Anterior cingulate cortex (tissue), 58 donors: ENCODE measurements at regions not wholly inside any gene's neighbourhood (a gene's known extent, or its start where the extent isn't known, plus 50 kb on each side); places are given as distances from the start of the nearest gene placed in this dataset.

Experiments
- DNase-seq, 58 donors: peaks; one replicate each; lab custom pipeline; 2025; lab: John Stamatoyannopoulos, UW

DNA sequence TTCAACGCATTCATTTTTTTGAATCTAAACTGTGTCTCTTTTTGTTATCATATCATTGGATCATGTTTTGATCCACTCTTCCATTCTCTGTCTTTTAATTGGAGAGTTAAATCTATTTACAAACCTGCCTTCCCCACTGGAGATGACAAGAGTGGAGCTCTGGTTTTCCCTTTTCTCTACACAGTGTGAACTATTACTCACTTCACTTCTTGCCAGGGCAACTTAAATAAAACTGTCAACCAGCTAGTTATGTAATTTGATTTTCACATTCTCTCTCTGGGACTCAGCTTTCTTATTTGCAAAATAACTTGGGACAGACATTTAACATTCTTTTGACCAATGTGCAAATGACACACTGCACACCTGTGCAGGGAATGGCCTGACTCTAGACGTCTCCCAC is 230.8 kb upstream of the CST7 start:
- DNase-seq = no peak

DNA sequence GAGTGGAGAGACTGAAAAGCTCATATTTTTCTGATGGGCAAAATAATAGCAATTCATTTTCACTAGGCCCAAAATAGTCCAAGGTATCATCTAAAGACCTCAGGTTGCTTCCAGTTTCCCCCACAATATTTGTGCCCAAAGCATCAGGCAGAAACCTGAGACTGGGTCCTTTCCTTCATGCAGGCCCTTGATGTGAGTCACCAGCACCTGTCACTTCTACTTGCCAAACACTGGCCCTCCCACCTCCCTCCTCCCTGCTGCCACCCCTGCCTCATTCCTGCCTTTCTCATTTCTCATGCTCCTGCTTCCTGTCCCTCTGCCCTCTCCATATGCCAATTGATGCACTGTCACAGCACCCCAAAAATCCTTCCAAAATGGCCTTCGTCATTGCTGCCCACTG is 230.4 kb upstream of the CST7 start:
- no peak for DNase-seq

DNA sequence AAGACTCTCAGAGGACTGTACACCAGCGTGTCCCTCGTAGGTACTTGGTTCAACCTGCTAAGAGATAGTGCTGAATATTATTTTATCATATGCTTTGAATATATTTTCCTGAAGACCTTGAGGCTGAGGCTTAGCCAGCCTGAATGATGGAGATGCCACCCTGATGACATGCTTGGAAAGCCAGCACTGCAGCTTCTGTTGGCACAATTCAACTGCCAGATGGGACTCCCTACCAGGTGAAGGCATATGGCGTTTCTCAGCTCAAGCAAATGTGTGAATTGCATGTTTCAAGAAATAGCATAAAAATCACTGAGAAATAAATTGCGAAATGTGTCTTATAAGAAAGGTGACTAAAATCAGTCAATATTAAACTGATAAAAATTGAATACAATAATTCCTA is 228.1 kb upstream of the CST7 start:
- peak in 4 of 58 donors; percentile 8 to 14 (median 12) for DNase-seq

DNA sequence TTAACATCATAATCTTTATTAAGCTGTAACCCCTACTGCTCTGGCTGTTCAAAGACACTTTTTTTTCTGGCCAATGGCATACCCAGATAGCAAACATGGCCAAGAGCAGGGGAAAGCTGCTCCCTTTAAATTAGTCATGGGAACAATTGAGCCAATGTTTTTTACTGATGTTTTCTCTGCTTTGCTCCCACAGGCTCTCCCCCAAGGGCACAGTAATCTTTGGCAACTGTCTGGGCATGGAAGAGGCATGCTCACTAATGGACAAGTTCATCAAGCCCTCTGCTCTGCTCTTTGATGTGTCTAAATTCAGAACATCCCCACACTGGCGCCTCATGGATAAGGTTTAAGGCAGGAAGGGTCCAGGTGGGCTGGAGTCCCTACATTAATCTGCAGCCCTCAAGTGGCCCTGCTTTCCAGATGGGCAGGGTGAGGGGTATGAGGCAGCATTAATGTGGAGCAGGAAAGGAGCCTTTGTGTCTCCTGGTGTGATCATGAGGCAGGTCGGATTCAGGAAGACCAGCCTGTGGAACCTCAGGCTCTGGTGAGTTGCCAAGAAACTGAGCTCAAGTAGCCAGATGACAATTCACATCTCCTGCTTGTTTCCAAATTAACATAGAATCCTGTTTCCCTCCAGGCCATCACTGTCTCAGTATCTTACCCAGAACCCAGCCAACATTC is 227.0 kb upstream of the CST7 start:
- DNase-seq = no peak

DNA sequence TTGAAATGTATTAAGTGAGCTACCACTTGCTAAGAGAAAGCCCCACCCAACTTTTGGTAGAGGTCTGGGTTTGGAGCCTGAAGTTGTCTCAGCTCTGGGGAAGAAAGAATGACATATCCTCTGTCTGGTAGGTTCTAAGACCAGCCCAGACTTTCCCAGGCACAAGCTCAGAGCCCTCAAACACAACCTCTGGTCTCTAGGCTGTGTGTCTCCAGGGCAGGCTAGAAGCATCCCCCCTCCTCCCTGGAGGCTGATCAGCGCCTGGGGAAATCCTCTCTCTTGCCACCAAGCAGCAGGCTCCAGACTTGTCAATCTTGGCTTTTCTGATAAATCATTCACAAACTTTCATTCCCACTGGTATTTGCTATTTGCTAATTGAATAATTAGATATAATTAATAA is 226.5 kb upstream of the CST7 start:
- no peak for DNase-seq

DNA sequence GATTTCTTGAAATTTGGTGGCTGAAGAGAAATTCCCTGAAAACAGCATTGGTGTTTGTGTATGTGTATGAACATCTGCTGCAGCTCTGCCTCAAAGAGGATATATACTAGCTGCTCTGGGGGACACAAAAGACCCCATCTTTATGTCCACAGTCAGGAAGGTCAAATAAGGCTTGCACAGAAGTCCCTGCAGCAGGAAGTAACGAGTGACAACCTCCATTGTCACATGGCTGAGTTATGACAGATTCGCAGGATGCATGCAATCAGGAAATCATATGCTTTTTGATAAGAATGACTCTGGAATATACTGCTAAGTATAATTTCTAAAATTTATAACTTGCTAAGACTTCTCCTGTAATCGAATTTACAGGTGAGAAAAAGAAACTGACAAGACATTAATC is 225.9 kb upstream of the CST7 start:
- no peak for DNase-seq

DNA sequence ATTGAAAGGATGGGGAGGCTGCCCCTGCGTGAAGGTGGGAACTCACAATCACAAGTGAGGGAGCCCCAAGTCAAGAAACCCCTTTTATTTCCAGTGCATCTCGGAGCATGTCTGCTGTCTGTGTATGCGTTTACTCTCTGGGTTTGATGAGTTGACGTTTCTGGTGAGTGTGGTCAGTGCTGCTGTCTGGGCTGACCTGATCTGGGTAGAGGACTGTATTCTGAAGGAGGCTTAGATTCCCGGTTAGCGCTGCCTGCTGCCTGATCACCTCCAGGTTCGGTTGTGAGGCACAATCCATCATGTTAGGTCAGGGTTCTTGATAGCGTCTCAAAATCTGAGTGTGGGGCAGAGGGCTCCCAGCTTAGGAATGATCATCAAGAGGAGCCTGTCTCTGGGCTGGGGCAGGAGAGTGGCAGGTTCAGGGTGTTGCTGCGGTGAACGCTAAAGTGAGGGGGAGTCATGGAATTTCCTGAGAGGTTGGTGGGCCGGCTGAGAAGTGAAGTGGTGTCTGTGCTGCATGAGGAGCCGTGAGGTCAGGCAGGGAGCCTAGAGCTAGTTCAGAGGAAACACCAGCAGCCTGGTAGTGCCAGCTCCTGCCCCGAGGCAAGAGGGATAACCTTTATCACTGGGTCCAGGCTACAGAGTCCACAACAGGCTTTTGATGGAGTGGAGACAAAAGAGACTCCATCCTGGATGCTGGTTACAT is 225.3 kb upstream of the CST7 start:
- DNase-seq = no peak

DNA sequence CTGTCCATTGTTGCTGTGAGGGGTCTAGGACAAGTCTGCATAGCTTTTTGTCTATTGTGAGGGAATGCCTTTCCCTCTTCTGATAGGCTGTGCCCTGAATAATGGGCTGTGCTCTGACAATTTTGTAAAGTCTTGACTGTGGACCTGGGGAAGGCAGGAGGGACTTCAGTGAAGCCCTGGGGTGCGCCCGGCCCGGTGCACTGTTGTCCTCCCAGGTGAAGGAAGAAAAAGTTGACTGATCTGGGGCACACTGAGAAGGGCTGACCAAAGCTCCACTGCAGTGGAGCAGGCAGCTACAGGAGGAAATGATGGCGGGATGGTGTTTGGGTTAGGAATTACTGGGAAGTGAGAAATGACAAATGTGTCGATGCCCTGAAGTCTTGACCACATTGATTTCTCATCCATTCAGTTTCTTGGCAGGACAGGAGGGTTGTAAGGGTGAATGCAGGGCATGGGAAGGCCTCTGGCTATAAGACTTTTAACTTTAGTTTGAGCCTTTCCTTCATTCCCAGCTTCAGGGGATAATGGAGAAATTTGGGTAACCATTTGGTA is 224.0 kb upstream of the CST7 start:
- DNase-seq = no peak

DNA sequence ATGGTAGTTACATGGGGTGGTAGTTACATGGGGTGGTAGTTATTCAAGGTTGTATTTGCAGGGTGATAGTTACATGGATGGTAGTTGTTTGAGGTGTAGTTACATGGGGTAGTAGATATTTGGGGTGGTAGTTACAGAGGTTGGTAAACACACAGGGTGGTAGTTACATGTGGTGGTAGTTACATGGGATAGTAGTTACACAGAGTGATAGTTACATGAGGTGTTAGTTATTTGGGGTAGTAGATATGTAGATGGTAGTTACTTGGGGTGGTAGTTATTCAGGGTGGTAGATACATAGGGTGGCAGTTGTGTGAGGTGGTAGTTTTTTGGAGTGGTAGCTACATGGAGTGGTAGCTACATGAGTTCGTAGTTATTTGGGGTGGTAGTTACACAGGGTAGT is 221.3 kb upstream of the CST7 start:
- no peak for DNase-seq

DNA sequence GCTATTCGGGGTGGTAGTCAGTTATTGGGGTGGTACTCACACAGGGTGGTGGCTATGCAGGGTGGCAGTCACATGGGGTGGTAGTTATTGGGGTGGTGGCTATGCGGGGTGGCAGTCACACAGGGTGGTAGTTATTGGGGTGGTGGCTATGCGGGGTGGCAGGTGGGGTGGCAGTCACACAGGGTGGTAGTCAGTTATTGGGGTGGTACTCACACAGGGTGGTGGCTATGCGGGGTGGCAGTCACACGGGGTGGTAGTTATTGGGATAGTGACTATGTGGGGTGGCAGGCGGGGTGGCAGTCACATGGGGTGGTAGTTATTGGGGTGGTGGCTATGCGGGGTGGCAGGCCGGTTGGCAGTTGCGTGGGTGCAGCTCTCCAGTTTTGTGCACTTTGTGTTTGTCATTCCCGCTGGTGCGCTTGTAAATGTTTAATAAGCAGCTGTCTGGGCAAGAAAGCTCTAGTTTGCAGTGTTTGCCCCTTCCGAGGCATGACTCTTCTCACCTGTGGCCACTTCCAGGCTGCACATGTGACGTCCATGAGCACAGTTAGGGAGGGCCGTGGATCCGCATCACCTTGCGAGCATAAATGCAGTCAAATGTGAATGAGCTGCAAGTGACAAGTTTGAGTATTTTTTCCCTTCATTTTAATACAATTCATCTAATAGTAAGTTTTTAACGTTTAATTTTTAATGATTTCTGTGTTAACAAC is 219.0 kb upstream of the CST7 start:
- DNase-seq = no peak

DNA sequence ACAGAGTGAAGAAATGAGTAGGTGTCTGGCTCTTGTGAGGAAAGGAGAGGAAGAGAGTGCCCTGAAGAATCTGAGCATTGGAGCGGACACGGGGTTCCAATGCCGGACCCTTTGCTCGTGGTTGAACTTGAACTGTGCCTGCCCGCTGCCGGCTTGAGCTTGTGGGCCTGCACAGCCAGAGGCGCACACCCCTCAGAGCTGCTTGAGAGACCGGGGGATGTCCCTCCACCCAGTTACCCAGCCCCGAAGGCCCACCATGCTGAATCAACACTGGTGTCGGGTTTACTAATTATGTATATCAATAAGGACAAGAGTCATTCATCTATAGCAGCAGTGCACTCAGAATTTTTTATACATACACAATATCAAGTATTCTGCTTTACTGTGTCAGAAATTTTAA is 218.3 kb upstream of the CST7 start:
- no peak for DNase-seq

DNA sequence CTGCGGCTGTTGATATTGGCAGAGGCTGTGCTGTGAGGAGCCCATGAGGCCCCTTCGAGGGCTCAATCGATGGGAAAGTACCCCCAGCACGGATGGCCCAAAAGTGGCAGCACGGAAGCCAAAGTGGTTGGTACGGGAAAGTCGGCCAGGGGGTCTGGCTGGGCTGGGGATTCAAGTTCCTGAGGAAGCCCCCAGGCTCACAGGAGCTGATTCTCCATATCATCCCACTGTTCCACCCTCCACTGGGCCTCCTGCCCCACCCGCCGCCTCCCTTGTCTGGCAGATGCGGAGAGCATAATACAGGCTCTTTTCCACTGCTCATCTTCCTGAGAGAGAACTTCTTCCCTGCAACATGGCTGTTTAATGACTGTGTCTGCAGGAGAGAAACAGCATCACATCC is 217.8 kb upstream of the CST7 start:
- DNase-seq = no peak

DNA sequence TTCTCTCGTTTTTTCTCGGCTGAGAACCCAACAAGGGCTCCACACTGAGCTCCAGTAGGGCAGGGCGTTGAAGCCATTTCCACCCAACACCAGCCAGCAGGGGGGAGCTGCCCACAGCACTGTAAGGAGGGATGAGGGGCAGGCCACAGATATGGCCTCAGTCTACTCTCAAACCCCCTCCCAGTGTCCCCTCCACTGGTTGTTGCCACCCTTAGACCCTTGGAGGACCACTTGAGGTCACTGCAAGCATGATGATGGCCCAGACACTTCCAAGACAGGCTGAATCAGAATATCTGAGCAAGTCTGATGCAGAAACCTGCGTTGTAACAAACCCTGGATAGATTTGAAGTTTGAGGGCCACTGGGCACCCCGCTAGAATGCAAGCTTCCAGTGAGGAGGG is 217.0 kb upstream of the CST7 start:
- no peak for DNase-seq

DNA sequence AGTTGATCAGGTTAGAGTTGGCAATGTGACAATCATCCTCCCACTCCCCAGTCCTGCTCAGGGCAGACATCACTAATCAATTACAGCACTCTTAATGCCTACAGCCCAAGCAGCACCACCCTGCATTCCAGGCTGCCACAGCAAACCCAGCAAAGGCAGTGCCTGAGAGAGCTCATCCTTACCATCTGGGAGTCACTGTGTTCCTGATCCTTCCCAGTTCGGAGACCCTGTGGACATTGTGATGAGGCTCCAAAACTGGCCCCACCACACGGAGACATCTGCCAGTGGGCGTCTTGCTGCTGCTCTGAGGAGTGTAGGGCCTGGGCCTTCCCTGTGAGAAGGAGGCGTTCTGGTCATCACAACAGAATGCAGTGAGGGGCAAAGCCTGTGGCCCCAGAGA is 216.5 kb upstream of the CST7 start:
- no peak for DNase-seq

DNA sequence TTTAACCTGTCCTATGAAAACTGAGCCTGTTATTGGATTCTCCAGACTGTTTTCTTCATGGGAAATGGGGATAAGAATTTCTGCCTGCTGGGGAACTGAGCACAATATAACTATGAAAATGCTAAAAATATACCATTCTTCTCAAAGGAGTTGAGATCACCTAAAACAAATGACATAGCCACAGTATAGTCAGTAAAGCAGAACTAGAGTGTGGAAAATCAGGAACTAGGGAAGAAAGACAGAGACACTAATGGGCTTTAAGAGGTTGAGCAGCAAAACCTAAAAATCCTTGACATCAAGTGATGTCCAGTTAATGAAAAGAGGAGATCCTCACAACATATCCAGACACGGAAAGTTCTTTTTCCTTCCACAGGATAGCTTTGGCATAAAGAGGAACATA is 215.7 kb upstream of the CST7 start:
- no peak for DNase-seq

DNA sequence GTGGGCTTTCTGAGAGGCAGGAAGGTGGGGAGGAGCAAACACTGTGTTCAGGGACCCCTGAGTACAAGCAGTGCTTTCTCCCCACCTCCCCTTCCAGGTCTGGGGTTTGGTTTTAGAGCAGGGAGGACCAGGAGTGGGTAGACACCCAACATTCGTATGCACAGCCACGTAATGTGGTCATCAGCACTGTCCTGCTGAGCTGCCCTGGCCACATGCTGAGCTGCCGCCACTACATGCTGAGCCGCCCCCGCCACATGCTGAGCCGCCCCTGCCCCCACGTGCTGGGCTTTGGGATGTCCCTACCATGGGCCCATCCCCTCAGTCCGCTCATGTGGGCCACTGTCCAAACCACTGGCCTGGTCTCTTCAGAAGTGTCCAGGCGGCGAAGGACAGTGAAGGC is 214.9 kb upstream of the CST7 start:
- DNase-seq = no peak

DNA sequence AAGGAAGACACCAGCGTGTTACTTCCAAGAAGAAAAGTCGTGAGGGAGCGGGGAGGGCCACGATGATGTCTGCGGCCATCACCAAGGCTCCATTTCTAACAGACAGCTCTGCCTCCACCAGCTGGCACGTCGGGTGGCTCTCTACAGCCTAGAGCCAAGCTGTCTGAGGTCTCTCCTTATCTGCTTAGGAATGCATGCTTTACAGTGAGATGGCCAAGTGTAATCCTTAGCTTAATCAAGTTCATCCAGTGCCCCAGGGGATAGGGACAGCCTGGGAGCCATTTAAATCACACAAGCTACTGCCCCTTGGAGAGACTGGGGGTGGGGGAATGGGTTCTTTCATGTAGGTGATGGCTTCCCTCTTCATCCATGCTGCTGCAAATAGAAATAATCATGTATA is 213.8 kb upstream of the CST7 start:
- no peak for DNase-seq

DNA sequence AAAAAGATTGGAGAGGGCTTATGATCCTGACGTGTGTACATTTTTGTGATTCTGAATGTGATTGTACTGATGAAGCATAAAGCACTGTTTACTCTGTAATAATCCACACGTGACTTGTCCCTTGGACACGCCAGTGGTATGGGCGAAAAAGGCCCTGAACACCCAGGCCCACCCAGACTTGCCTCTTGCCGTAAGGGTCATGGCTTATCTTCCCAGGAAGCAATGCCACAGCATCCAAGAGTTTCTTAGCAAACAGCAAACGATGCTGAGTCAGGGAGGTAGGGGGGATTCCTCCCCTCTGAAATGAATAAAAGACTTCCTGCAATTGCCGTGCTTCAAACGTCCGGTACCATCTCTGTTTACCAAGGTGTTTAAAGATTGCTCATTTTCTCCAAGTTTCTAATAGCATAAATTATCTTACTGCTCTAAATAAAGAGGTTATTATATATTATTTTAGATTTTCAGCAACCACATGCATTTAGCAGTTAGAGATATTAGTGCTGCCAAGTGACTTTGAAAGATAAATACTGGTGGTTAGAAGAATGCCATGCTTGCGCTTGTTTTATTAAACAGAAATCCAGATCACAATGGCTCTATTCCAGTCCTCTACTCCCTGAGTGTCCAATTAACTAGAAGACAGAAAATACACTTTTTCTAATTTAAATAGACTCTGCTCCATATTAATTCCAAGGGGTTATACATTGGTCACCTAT is 212.8 kb upstream of the CST7 start:
- no peak for DNase-seq

DNA sequence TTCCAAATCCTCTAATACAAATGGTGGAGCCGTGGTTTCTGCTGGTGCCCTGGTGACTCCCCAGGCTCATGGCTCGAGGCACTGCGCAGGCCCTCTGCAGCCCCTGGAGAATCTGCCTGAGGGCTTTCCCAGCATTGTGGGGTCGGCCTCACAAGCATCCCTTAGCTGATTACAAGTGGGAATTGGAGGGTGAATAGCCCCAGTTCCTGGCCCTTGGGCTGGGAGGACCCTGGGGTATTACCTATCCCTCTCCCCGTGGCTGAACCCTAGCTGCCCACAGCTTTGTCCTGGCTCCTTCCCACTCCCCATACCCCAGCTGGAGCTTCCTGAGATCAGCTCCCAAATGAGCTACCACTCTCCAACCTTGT is 212.2 kb upstream of the CST7 start:
- no peak for DNase-seq

DNA sequence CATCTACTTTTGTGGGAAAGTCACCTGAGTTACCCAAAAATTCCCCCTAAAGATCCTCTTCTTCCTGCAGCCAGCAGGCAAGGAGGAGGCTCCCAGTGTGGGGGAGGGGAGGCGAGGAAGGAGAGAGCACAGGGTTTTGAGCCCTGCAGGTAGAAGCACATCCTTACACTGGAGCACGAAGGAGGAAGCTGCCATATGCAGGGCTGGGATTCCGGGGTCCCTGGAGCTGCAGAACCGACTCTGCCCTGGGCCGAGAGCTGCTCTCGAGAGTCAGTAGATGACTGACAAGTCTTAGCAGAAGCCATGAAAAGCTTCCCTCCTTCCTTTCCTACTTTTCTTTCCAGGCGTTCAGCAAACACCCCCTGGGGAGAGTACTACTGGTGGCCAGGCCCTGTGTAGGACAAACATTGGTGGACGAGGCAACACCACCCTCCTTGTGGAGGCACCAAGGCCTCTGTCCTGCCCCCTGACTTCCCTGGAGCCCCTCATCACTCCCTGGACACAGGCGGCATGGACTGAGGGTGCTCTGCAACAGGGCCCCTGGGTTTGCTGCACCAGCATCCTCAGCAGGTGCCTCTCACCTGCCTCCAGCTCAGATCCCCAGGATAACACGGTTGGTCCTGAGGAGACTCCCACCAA is 211.7 kb upstream of the CST7 start:
- DNase-seq = no peak
